ENCODE measurements at regions not wholly inside any gene's neighbourhood (a gene's known extent, or its start where the extent isn't known, plus 50 kb on each side); places are given as distances from the start of the nearest gene placed in this dataset.
"Not testable (repeated sequence)": the region's sequence is repeated elsewhere in the genome, so short reads cannot be mapped to it uniquely, and the experiment has no call there.

GRCh38 chr5:145568581-145568980, 266.6 kb downstream of the PRELID2 start:
- DNase-seq (ENCODE audit: low spot score) = no peak

- no peak for DNase-seq (ENCODE audit: low spot score)
Observed at GRCh38 chr5:145562931-145563330, 272.2 kb downstream of the PRELID2 start.

- DNase-seq (ENCODE audit: low spot score) = no peak
Observed at GRCh38 chr5:145558288-145558687, 276.9 kb downstream of the PRELID2 start.

- no peak for DNase-seq (ENCODE audit: low spot score)
Observed at GRCh38 chr5:145557345-145557744, 277.8 kb downstream of the PRELID2 start.

GRCh38 chr5:145554399-145554798, 280.7 kb downstream of the PRELID2 start:
- DNase-seq (ENCODE audit: low spot score) = no peak

GRCh38 chr5:145553177-145553576, 282.0 kb downstream of the PRELID2 start:
- no peak for DNase-seq (ENCODE audit: low spot score)

GRCh38 chr5:145551714-145552113, 283.4 kb downstream of the PRELID2 start:
- DNase-seq (ENCODE audit: low spot score) = no peak

GRCh38 chr5:145548097-145548496, 287.0 kb downstream of the PRELID2 start:
- no peak for DNase-seq (ENCODE audit: low spot score)

GRCh38 chr5:145544401-145544800, 290.7 kb downstream of the PRELID2 start:
- no peak for DNase-seq (ENCODE audit: low spot score)

GRCh38 chr5:145543968-145544367, 291.2 kb downstream of the PRELID2 start:
- no peak for DNase-seq (ENCODE audit: low spot score)

- DNase-seq (ENCODE audit: low spot score) = no peak
Observed at GRCh38 chr5:145540375-145540774, 294.8 kb downstream of the PRELID2 start.

- no peak for DNase-seq (ENCODE audit: low spot score)
Observed at GRCh38 chr5:145539201-145539600, 295.9 kb downstream of the PRELID2 start.

GRCh38 chr5:145536133-145536532, 299.0 kb downstream of the PRELID2 start:
- DNase-seq (ENCODE audit: low spot score) = no peak

GRCh38 chr5:145531038-145531734, 304.0 kb downstream of the PRELID2 start:
- DNase-seq (ENCODE audit: low spot score) = no peak

- no peak for DNase-seq (ENCODE audit: low spot score)
Observed at GRCh38 chr5:145521523-145521922, 313.6 kb downstream of the PRELID2 start.

- DNase-seq (ENCODE audit: low spot score) = no peak
Observed at GRCh38 chr5:145521066-145521465, 314.1 kb downstream of the PRELID2 start.

GRCh38 chr5:145520335-145520734, 314.8 kb downstream of the PRELID2 start:
- DNase-seq (ENCODE audit: low spot score) = no peak

- DNase-seq (ENCODE audit: low spot score) = not testable (repeated sequence)
Observed at GRCh38 chr5:145517588-145517987, 317.6 kb downstream of the PRELID2 start.

GRCh38 chr5:145511351-145511750, 323.8 kb downstream of the PRELID2 start:
- DNase-seq (ENCODE audit: low spot score) = no peak

- no peak for DNase-seq (ENCODE audit: low spot score)
Observed at GRCh38 chr5:145510769-145511168, 324.4 kb downstream of the PRELID2 start.

GRCh38 chr5:145510324-145510723, 324.8 kb downstream of the PRELID2 start:
- DNase-seq (ENCODE audit: low spot score) = no peak

- no peak for DNase-seq (ENCODE audit: low spot score)
Observed at GRCh38 chr5:145509336-145510136, 325.6 kb downstream of the PRELID2 start.

GRCh38 chr5:145506185-145506850, 328.8 kb downstream of the PRELID2 start:
- DNase-seq (ENCODE audit: low spot score) = no peak
